ENCODE measurements at regions not wholly inside any gene's neighbourhood (a gene's known extent, or its start where the extent isn't known, plus 50 kb on each side); places are given as distances from the start of the nearest gene placed in this dataset.

DNA sequence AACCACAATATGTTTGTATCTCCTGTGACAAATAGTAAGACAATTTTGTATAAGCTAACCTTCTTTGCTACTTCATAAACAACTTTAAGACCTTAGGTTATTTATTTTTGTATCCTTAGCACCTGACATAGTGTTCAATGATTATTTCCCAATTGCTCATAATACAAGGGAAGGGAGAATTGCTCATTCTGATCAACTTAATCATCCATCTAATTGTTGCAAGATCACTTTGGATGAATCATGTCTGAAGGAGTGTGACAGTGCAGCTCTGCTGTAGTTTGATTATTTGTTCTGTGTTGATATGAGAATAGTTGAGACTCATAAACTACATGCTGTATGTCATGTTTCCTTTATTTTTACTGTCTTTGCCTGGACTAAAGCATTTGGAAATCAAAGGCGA lies 721.3 kb upstream of the SEMA6A start:
- TF ChIP-seq ZNF114 (CRISPR knock-in tag; IDR thresholded peaks at IDR 0.05) = no peak
- TF ChIP-seq, protein P1, sequence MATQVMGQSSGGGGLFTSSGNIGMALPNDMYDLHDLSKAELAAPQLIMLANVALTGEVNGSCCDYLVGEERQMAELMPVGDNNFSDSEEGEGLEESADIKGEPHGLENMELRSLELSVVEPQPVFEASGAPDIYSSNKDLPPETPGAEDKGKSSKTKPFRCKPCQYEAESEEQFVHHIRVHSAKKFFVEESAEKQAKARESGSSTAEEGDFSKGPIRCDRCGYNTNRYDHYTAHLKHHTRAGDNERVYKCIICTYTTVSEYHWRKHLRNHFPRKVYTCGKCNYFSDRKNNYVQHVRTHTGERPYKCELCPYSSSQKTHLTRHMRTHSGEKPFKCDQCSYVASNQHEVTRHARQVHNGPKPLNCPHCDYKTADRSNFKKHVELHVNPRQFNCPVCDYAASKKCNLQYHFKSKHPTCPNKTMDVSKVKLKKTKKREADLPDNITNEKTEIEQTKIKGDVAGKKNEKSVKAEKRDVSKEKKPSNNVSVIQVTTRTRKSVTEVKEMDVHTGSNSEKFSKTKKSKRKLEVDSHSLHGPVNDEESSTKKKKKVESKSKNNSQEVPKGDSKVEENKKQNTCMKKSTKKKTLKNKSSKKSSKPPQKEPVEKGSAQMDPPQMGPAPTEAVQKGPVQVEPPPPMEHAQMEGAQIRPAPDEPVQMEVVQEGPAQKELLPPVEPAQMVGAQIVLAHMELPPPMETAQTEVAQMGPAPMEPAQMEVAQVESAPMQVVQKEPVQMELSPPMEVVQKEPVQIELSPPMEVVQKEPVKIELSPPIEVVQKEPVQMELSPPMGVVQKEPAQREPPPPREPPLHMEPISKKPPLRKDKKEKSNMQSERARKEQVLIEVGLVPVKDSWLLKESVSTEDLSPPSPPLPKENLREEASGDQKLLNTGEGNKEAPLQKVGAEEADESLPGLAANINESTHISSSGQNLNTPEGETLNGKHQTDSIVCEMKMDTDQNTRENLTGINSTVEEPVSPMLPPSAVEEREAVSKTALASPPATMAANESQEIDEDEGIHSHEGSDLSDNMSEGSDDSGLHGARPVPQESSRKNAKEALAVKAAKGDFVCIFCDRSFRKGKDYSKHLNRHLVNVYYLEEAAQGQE (IDR thresholded peaks at IDR 0.05; ENCODE audit: unreplicated experiment) = no peak

Measured in GM23338 (cell line).